H1 (cell line): ENCODE measurements at regions not wholly inside any gene's neighbourhood (a gene's known extent, or its start where the extent isn't known, plus 50 kb on each side); places are given as distances from the start of the nearest gene placed in this dataset.

Source experiments
- CTCF ChIA-PET: fragments of 300-600 bp; sonication (Branson Sonifier 250); formaldehyde crosslinking; loops from one replicate; lab custom pipeline; 2021; ENCODE audit not compliant: partially characterized antibody; lab: Charles Lee
- POLR2A ChIA-PET: fragments of 300-600 bp; sonication (Branson Sonifier 250); formaldehyde crosslinking; loops from one replicate; lab custom pipeline; 2021; ENCODE audit warnings: inconsistent platforms; ENCODE audit not compliant: partially characterized antibody; lab: Charles Lee
- DNase-seq, 2 experiments: peaks; one replicate each; pipeline versions ENCODE4 v3.0.0 to v3.0.0-alpha.2; 2010 to 2022; ENCODE audit warnings: low spot score in 2 of 2, low read depth in 1 of 2, mixed read lengths in 1 of 2
- FAIRE-seq: peaks from 2 replicates; lab custom pipeline; 2011; peaks lifted over from hg19 to GRCh38; lab: Jason Lieb, UNC
- H2AFZ ChIP-seq: 2 replicates; pipeline ENCODE4 v1.8.1; 2012; ENCODE audit warnings: low read length, inconsistent platforms
- H2AK5ac ChIP-seq: 2 replicates; pipeline ENCODE4 v1.6.1; 2013; ENCODE audit warnings: low read depth, low read length
- H2BK120ac ChIP-seq: replicated peaks from 2 replicates; pipeline ENCODE3; 2013; ENCODE audit warnings: low read depth, low read length, inconsistent platforms
- H2BK12ac ChIP-seq: 2 replicates; pipeline ENCODE4 v1.6.1; 2013; ENCODE audit warnings: low read depth, low read length
- H2BK15ac ChIP-seq: 2 replicates; pipeline ENCODE4 v1.6.1; 2013; ENCODE audit warnings: low read length
- H2BK20ac ChIP-seq: 2 replicates; pipeline ENCODE4 v1.6.1; 2013; ENCODE audit warnings: low read length
- H2BK5ac ChIP-seq: 2 replicates; pipeline ENCODE4 v1.6.1; 2013; ENCODE audit warnings: low read depth, low read length
- H3K14ac ChIP-seq: 2 replicates; pipeline ENCODE4 v1.6.1; 2013; ENCODE audit warnings: inconsistent platforms; ENCODE audit not compliant: insufficient read length
- H3K18ac ChIP-seq: 2 replicates; pipeline ENCODE4 v1.6.1; 2013; ENCODE audit warnings: low read length; ENCODE audit errors: extremely low read depth
- H3K23ac ChIP-seq: 2 replicates; pipeline ENCODE4 v1.6.1; 2013; ENCODE audit warnings: inconsistent platforms; ENCODE audit not compliant: insufficient read length
- H3K23me2 ChIP-seq: 2 replicates; pipeline ENCODE4 v1.6.1; 2013; ENCODE audit warnings: low read depth, low read length
- H3K27ac ChIP-seq: 2 replicates; pipeline ENCODE4 v1.6.1; 2011; ENCODE audit warnings: low read depth, low read length, inconsistent platforms
- H3K27me3 ChIP-seq, 4 experiments: replicated peaks in 1 of 4; 1 replicate in 1 of 4; 2 replicates in 3 of 4; pipeline versions ENCODE4 v1.6.1 to v1.8.1; 2011 to 2013; ENCODE audit warnings: low read length in 3 of 4, mild to moderate bottlenecking in 3 of 4, inconsistent platforms in 2 of 4, mixed read lengths in 2 of 4, moderate library complexity in 1 of 4; ENCODE audit not compliant: control insufficient read depth in 3 of 4, insufficient read depth in 3 of 4; ENCODE audit errors: extremely low read depth in 1 of 4
- H3K36me3 ChIP-seq, 4 experiments: 2 replicates each; pipeline versions ENCODE4 v1.6.1 to v1.8.1; 2011 to 2013; ENCODE audit warnings: mild to moderate bottlenecking in 4 of 4, low read length in 3 of 4, moderate library complexity in 2 of 4, control low read depth in 1 of 4, inconsistent platforms in 1 of 4; ENCODE audit not compliant: insufficient read depth in 4 of 4, control insufficient read depth in 2 of 4
- H3K4ac ChIP-seq: replicated peaks from 2 replicates; pipeline ENCODE3; 2013; ENCODE audit warnings: low read length, low read depth, mixed read lengths, inconsistent platforms; ENCODE audit not compliant: insufficient read length
- H3K4me1 ChIP-seq, 4 experiments: replicated peaks in 1 of 4; 1 replicate in 1 of 4; 2 replicates in 3 of 4; pipeline versions ENCODE4 v1.6.1 to v1.8.1; 2011 to 2013; ENCODE audit warnings: low read length in 3 of 4, inconsistent platforms in 2 of 4, mixed read lengths in 1 of 4; ENCODE audit not compliant: insufficient read depth in 4 of 4, control insufficient read depth in 3 of 4
- H3K4me2 ChIP-seq, 2 experiments: 2 replicates each; pipeline versions ENCODE4 v1.6.1 to v1.8.1; 2011 to 2013; ENCODE audit warnings: low read depth in 2 of 2, low read length in 2 of 2, control low read depth in 1 of 2, inconsistent platforms in 1 of 2, mild to moderate bottlenecking in 1 of 2; ENCODE audit not compliant: insufficient read depth in 1 of 2
- H3K4me3 ChIP-seq, 4 experiments: fragments of 200-600, 300-600 bp in 1 of 4; sonication (generic), shearing (Covaris generic), sonication (Bioruptor Twin) in 1 of 4; 2 replicates each; pipeline versions ENCODE4 v1.5.1 to v1.8.1; 2011 to 2016; ENCODE audit warnings: low read length in 4 of 4, low read depth in 3 of 4, control low read depth in 2 of 4, inconsistent platforms in 2 of 4, mild to moderate bottlenecking in 2 of 4, mixed read lengths in 1 of 4, moderate library complexity in 1 of 4; ENCODE audit not compliant: insufficient read depth in 2 of 4; ENCODE audit errors: extremely low read depth in 1 of 4
- H3K56ac ChIP-seq: replicated peaks from 2 replicates; pipeline ENCODE3; 2013; ENCODE audit warnings: low read depth, mild to moderate bottlenecking, mixed read lengths, low read length, inconsistent platforms; ENCODE audit not compliant: insufficient read length
- H3K79me1 ChIP-seq: 2 replicates; pipeline ENCODE4 v1.6.1; 2013; ENCODE audit warnings: low read depth, low read length, control low read depth
- H3K79me2 ChIP-seq, 2 experiments: 2 replicates each; pipeline versions ENCODE4 v1.6.1 to v1.8.1; 2012 to 2013; ENCODE audit warnings: low read length in 2 of 2, mild to moderate bottlenecking in 2 of 2, inconsistent platforms in 1 of 2; ENCODE audit not compliant: insufficient read depth in 2 of 2, control insufficient read depth in 1 of 2
- H3K9ac ChIP-seq, 4 experiments: replicated peaks in 1 of 4; 1 replicate in 1 of 4; 2 replicates in 3 of 4; pipeline versions ENCODE4 v1.6.1 to v1.8.1; 2011 to 2013; ENCODE audit warnings: low read depth in 3 of 4, low read length in 3 of 4, control low read depth in 2 of 4, mild to moderate bottlenecking in 2 of 4, moderate library complexity in 2 of 4, inconsistent platforms in 1 of 4; ENCODE audit errors: extremely low read depth in 1 of 4
- H3K9me3 ChIP-seq, 2 experiments: 2 replicates each; pipeline versions ENCODE4 v1.6.1 to v1.8.1; 2012 to 2013; ENCODE audit warnings: mild to moderate bottlenecking in 2 of 2, moderate library complexity in 2 of 2, control low read depth in 1 of 2, inconsistent platforms in 1 of 2, low read depth in 1 of 2, low read length in 1 of 2, mixed read lengths in 1 of 2; ENCODE audit not compliant: insufficient read depth in 2 of 2
- H4K20me1 ChIP-seq, 2 experiments: replicated peaks in 1 of 2; 2 replicates each; pipeline versions ENCODE3 to v1.8.1; 2011 to 2013; ENCODE audit warnings: inconsistent platforms in 2 of 2, low read length in 2 of 2, mild to moderate bottlenecking in 1 of 2; ENCODE audit not compliant: insufficient read depth in 2 of 2, control insufficient read depth in 1 of 2
- H4K5ac ChIP-seq: 2 replicates; pipeline ENCODE4 v1.6.1; 2013; ENCODE audit warnings: low read length, low read depth, mixed read lengths, inconsistent platforms; ENCODE audit not compliant: insufficient read length
- H4K8ac ChIP-seq: 2 replicates; pipeline ENCODE4 v1.8.0; 2013; ENCODE audit warnings: mild to moderate bottlenecking, moderate library complexity, low read length, inconsistent platforms; ENCODE audit not compliant: insufficient read depth; ENCODE audit errors: extremely low read depth
- H4K91ac ChIP-seq: replicated peaks from 2 replicates; pipeline ENCODE3; 2013; ENCODE audit warnings: low read length, mixed read lengths, inconsistent platforms; ENCODE audit not compliant: insufficient read length
- RAD21 ChIP-seq, 2 experiments: IDR thresholded peaks in 1 of 2; conservative IDR thresholded peaks in 1 of 2; 2 replicates each; pipeline ENCODE4 v1.6.1; 2011; ENCODE audit warnings: low read depth in 2 of 2, low read length in 2 of 2, improper control_type of control experiment in 1 of 2, inconsistent platforms in 1 of 2, mild to moderate bottlenecking in 1 of 2, moderate library complexity in 1 of 2
- SAP30 ChIP-seq: fragments of 300-600 bp; sonication (generic); IDR thresholded peaks from 2 replicates; pipeline ENCODE4 v1.7.1; 2012; ENCODE audit warnings: low read length, moderate library complexity, mild to moderate bottlenecking, inconsistent platforms; ENCODE audit not compliant: insufficient read depth, insufficient replicate concordance
- SP4 ChIP-seq: IDR thresholded peaks from 2 replicates; pipeline ENCODE4 v1.6.1; 2012; ENCODE audit warnings: low read length, inconsistent platforms
- WGBS, 2 experiments: shearing (Covaris generic) in 1 of 2; methylation state at CpG; one replicate each; pipeline versions ENCODE4 v1.1.6 to v1.1.7; 2013 to 2015; ENCODE audit warnings: low lambda C conversion rate in 2 of 2, mixed read lengths in 2 of 2, inconsistent platforms in 1 of 2, low coverage in 1 of 2, missing lambda C conversion rate in 1 of 2; ENCODE audit not compliant: insufficient replicate concordance in 2 of 2, insufficient coverage in 1 of 2, insufficient read length in 1 of 2; ENCODE audit errors: extremely low coverage in 1 of 2, missing lambda C conversion rate in 1 of 2; 5-methylcytosine and 5-hydroxymethylcytosine counted together

DNA sequence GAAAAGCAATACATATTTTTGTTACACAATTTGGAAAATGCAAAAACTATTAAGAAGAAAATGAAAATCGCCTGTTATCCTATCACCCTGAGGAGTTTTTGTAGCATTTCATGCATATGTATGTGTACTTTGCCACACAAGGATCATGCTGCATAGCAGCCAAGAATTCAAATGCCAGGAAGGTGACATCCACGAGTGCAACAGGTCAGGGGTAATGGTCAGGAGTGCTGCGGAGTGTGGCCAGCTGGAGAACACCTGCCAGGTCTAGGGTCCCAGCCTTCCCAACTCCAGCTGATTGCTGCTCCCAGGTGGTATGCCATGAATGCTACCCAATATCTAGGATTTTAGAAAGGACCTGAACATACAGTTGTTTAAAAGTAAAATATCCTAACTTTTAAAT, 617.1 kb downstream of the PRELID2 start:
- FAIRE-seq: no peak
- POLR2A ChIA-PET: no interaction called here
- no peak overlapping the region for H2BK20ac ChIP-seq
- no peaks in the 10 kb centered on the region for H4K20me1 ChIP-seq
- no peak overlapping the region for H3K4ac ChIP-seq
- H3K23ac ChIP-seq: no peak overlapping the region
- H3K79me1 ChIP-seq: no peaks in the 10 kb centered on the region
- H4K5ac ChIP-seq: no peak overlapping the region
- no peak for DNase-seq
- no peak overlapping the region for H3K4me2 ChIP-seq
- H4K8ac ChIP-seq: no peak overlapping the region
- H2BK12ac ChIP-seq: no peak overlapping the region
- no peaks in the 10 kb centered on the region for H3K79me2 ChIP-seq
- H3K27me3 ChIP-seq: no peaks in the 10 kb centered on the region
- 90% methylated on average over 3 of the region's 3 CpGs; no CpG with 5 or more reads in 1 of the 2 experiments for WGBS, 2 experiments
- H3K4me1 ChIP-seq: no peaks in the 10 kb centered on the region
- no peak overlapping the region for H3K56ac ChIP-seq
- no peak overlapping the region for H3K4me3 ChIP-seq
- CTCF ChIA-PET: no interaction called here
- peaks cover 4 to 5% of the 10 kb centered on the region in 2 experiments; a peak in 1 of 4 replicates for H3K9me3 ChIP-seq
- no peak overlapping the region for H2AFZ ChIP-seq
- H3K14ac ChIP-seq: no peak overlapping the region
- no peak overlapping the region for H3K9ac ChIP-seq
- no peak overlapping the region for H2AK5ac ChIP-seq
- H4K91ac ChIP-seq: no peak overlapping the region
- H3K27ac ChIP-seq: no peak overlapping the region
- no peak overlapping the region for H2BK15ac ChIP-seq
- no peak overlapping the region for H2BK5ac ChIP-seq
- no peak overlapping the region for H3K18ac ChIP-seq
- peak in 1 of 2 experiments; percentile 20; a peak in 1 of 4 replicates for TF ChIP-seq RAD21 (IDR thresholded peaks at IDR 0.05 in 1 of 2, conservative IDR thresholded peaks at IDR 0.05 in 1 of 2; ENCODE audit: low read depth in 2 of 2, low read length in 2 of 2)
- no peak for TF ChIP-seq SAP30
- TF ChIP-seq SP4: no peak
- no peaks in the 10 kb centered on the region for H3K36me3 ChIP-seq
- no peaks in the 10 kb centered on the region for H3K23me2 ChIP-seq
- H2BK120ac ChIP-seq: no peak overlapping the region
